GM12873 (cell line): ENCODE measurements at regions not wholly inside any gene's neighbourhood (a gene's known extent, or its start where the extent isn't known, plus 50 kb on each side); places are given as distances from the start of the nearest gene placed in this dataset.

Source experiments
- CTCF ChIP-seq: IDR thresholded peaks from 2 replicates; pipeline ENCODE4 v1.5.1; 2012; ENCODE audit warnings: low read depth, mild to moderate bottlenecking, moderate library complexity, low read length, control low read depth; ENCODE audit not compliant: insufficient read depth; ENCODE audit errors: missing control alignments

DNA sequence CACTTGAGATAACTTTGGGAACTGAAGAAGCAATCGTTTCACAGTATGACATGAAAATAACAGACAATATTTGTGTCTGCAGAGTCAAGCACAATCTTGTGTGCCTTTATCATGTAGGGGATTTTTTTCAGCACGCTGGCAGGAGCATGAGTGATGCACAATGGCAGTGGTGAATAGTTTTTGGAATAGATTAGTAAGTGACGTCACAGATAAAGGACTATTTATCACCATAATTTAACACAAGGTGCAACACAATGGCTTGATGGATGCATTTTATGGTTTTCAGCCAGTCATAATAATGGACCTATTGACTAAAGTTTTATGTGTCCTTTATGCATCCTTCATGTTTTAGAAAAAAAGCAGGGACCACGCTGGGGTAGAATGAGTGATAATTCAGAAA, 559.8 kb upstream of the FANCL start:
- TF ChIP-seq CTCF: no peak

GRCh38 chr2:58798676-58799208, 557.6 kb upstream of the FANCL start:
- TF ChIP-seq CTCF: no peak

GRCh38 chr2:58796239-58796910, 555.2 kb upstream of the FANCL start:
- no peak for TF ChIP-seq CTCF

GRCh38 chr2:58794916-58795315, 553.8 kb upstream of the FANCL start:
- no peak for TF ChIP-seq CTCF

- TF ChIP-seq CTCF: no peak
Measured at GRCh38 chr2:58794103-58794502, 553.0 kb upstream of the FANCL start.

DNA sequence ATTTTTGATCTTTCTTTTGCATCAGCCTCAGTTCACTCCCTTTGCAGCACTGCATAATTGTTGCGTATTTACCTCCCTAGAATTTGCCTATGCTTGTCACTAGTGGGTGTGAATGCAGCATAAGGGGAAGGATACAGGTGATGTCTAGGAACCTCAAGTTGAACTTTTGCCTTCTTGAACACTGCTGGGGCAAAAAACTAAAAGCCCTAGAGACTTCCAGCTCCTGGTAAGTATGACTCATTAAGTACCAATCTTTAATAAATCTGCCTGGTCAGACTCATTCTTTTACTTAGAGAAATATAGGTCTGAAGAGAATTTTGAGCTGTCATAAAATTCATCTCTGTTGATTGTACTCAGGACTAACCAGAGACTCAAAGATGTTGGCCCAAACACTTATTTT, 547.3 kb upstream of the FANCL start:
- no peak for TF ChIP-seq CTCF

DNA sequence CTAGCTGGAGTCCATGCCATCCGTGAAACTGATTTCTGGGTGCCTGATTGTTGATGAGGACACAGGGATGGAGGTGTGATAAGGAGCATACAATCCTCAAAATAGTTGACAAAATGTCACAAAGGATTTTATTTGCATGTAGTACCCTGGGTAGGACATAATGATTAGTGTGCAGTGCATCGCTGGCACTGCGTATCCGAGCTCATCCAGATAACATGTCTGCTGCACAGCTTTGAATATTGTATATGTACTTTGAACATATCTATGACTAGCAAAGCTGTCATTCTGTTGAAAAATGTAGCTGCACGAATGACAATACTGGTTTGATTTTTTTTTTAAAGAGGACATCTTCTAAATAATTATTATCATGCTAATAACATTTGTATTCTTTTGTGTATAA, 529.7 kb upstream of the FANCL start:
- TF ChIP-seq CTCF: no peak

DNA sequence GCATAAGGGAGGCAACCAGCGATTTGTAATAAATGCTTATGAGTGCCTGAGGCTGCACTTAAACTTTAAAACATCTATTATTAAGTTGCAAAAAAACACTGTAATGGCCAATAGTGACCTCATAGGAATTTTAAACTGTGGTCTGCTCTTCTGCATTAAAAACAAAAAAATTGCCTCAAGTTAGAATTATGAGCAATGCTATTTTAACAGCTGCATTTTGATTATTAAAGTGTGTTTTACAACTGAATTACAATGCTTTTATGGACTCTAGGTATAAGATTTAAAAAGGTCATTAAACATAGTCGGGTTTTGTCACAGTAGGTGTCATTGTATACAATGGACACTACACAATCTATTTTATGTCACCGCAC, 528.7 kb upstream of the FANCL start:
- no peak for TF ChIP-seq CTCF
